ENCODE measurements at regions not wholly inside any gene's neighbourhood (a gene's known extent, or its start where the extent isn't known, plus 50 kb on each side); places are given as distances from the start of the nearest gene placed in this dataset.

GRCh38 chrX:98194036-98194435 is 1310.3 kb downstream of the RPA4 start:
- H3K36me3 Mint-ChIP-seq: peaks cover 7% of the 10 kb centered on the region
- peaks cover 14% of the 10 kb centered on the region for H3K4me1 Mint-ChIP-seq
- no peak overlapping the region for H3K27ac Mint-ChIP-seq
- TF ChIP-seq NFE2L1 (CRISPR knock-in tag; IDR thresholded peaks at IDR 0.05) (no peak), CREB1 (CRISPR knock-in tag; IDR thresholded peaks at IDR 0.05) (no peak), HMGA2 (CRISPR knock-in tag; IDR thresholded peaks at IDR 0.05) (no peak)
- H3K27me3 Mint-ChIP-seq (ENCODE audit: low read depth): no peaks in the 10 kb centered on the region
- ChIA-PET CTCF (no interaction called here), POLR2A (no interaction called here)
- DNase-seq (ENCODE audit: low spot score): no peak
- ATAC-seq: no peak
- H3K4me3 Mint-ChIP-seq: no peak overlapping the region
- H3K9me3 Mint-ChIP-seq: peaks cover 9% of the 10 kb centered on the region

GRCh38 chrX:98203800-98204199 is 1320.1 kb downstream of the RPA4 start:
- Mint-ChIP-seq H3K27ac (no peak overlapping the region), H3K4me1 (peaks cover 12% of the 10 kb centered on the region), H3K9me3 (no peaks in the 10 kb centered on the region), H3K36me3 (peaks cover 3% of the 10 kb centered on the region; the same call in 1 of the 2 replicates), H3K4me3 (no peak overlapping the region), H3K27me3 (ENCODE audit: low read depth) (no peaks in the 10 kb centered on the region)
- ATAC-seq (no peak), DNase-seq (ENCODE audit: low spot score) (no peak)
- ChIA-PET POLR2A (no interaction called here), CTCF (no interaction called here)
- no peak for TF ChIP-seq NFYB (CRISPR knock-in tag; conservative IDR thresholded peaks at IDR 0.05; ENCODE audit: low read depth)
- TF ChIP-seq NR3C1 (CRISPR knock-in tag; conservative IDR thresholded peaks at IDR 0.05; ENCODE audit: low read depth): no peak
- TF ChIP-seq, protein P1, sequence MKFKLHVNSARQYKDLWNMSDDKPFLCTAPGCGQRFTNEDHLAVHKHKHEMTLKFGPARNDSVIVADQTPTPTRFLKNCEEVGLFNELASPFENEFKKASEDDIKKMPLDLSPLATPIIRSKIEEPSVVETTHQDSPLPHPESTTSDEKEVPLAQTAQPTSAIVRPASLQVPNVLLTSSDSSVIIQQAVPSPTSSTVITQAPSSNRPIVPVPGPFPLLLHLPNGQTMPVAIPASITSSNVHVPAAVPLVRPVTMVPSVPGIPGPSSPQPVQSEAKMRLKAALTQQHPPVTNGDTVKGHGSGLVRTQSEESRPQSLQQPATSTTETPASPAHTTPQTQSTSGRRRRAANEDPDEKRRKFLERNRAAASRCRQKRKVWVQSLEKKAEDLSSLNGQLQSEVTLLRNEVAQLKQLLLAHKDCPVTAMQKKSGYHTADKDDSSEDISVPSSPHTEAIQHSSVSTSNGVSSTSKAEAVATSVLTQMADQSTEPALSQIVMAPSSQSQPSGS (CRISPR knock-in tag; IDR thresholded peaks at IDR 0.05; ENCODE audit: borderline replicate concordance, low read depth): no peak
- no peak for TF ChIP-seq ZNF423 (CRISPR knock-in tag; IDR thresholded peaks at IDR 0.05)
- no peak for TF ChIP-seq NFE2L1 (CRISPR knock-in tag; IDR thresholded peaks at IDR 0.05)
- TF ChIP-seq MAX (CRISPR knock-in tag; IDR thresholded peaks at IDR 0.05): no peak
- TF ChIP-seq, protein P2, sequence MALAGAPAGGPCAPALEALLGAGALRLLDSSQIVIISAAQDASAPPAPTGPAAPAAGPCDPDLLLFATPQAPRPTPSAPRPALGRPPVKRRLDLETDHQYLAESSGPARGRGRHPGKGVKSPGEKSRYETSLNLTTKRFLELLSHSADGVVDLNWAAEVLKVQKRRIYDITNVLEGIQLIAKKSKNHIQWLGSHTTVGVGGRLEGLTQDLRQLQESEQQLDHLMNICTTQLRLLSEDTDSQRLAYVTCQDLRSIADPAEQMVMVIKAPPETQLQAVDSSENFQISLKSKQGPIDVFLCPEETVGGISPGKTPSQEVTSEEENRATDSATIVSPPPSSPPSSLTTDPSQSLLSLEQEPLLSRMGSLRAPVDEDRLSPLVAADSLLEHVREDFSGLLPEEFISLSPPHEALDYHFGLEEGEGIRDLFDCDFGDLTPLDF (CRISPR knock-in tag; IDR thresholded peaks at IDR 0.05): no peak
- no peak for TF ChIP-seq ZBTB43 (CRISPR knock-in tag; IDR thresholded peaks at IDR 0.05)
- TF ChIP-seq CBFB (CRISPR knock-in tag; IDR thresholded peaks at IDR 0.05; ENCODE audit: low read depth): no peak
- TF ChIP-seq STAT6 (CRISPR knock-in tag; conservative IDR thresholded peaks at IDR 0.05; ENCODE audit: low read depth): no peak
- TF ChIP-seq PRRX2 (CRISPR knock-in tag; IDR thresholded peaks at IDR 0.05): no peak
- no peak for TF ChIP-seq ZBTB21 (CRISPR knock-in tag; IDR thresholded peaks at IDR 0.05; ENCODE audit: borderline replicate concordance)
- TF ChIP-seq MYBL2 (CRISPR knock-in tag; IDR thresholded peaks at IDR 0.05): no peak
- no peak for TF ChIP-seq TCF7 (CRISPR knock-in tag; IDR thresholded peaks at IDR 0.05; ENCODE audit: low read depth)
- TF ChIP-seq, protein P3, sequence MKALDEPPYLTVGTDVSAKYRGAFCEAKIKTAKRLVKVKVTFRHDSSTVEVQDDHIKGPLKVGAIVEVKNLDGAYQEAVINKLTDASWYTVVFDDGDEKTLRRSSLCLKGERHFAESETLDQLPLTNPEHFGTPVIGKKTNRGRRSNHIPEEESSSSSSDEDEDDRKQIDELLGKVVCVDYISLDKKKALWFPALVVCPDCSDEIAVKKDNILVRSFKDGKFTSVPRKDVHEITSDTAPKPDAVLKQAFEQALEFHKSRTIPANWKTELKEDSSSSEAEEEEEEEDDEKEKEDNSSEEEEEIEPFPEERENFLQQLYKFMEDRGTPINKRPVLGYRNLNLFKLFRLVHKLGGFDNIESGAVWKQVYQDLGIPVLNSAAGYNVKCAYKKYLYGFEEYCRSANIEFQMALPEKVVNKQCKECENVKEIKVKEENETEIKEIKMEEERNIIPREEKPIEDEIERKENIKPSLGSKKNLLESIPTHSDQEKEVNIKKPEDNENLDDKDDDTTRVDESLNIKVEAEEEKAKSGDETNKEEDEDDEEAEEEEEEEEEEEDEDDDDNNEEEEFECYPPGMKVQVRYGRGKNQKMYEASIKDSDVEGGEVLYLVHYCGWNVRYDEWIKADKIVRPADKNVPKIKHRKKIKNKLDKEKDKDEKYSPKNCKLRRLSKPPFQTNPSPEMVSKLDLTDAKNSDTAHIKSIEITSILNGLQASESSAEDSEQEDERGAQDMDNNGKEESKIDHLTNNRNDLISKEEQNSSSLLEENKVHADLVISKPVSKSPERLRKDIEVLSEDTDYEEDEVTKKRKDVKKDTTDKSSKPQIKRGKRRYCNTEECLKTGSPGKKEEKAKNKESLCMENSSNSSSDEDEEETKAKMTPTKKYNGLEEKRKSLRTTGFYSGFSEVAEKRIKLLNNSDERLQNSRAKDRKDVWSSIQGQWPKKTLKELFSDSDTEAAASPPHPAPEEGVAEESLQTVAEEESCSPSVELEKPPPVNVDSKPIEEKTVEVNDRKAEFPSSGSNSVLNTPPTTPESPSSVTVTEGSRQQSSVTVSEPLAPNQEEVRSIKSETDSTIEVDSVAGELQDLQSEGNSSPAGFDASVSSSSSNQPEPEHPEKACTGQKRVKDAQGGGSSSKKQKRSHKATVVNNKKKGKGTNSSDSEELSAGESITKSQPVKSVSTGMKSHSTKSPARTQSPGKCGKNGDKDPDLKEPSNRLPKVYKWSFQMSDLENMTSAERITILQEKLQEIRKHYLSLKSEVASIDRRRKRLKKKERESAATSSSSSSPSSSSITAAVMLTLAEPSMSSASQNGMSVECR (CRISPR knock-in tag; IDR thresholded peaks at IDR 0.05; ENCODE audit: borderline replicate concordance): no peak
- TF ChIP-seq TP53 (CRISPR knock-in tag; IDR thresholded peaks at IDR 0.05): no peak
- TF ChIP-seq SMAD3 (CRISPR knock-in tag; IDR thresholded peaks at IDR 0.05; ENCODE audit: borderline replicate concordance): no peak
- no peak for TF ChIP-seq RELA (CRISPR knock-in tag; IDR thresholded peaks at IDR 0.05; ENCODE audit: borderline replicate concordance)
- no peak for TF ChIP-seq ZNF396 (CRISPR knock-in tag; IDR thresholded peaks at IDR 0.05; ENCODE audit: borderline replicate concordance)
